CD14-positive monocyte (primary cell): ENCODE measurements at regions not wholly inside any gene's neighbourhood (a gene's known extent, or its start where the extent isn't known, plus 50 kb on each side); places are given as distances from the start of the nearest gene placed in this dataset.

ENCODE experiments used
- DNase-seq, 3 donors: peaks; one replicate each; pipeline ENCODE4 v3.0.0-alpha.2; 2011 to 2022
- H2AFZ ChIP-seq: 2 replicates; pipeline ENCODE4 v1.6.0; 2012; ENCODE audit warnings: mild to moderate bottlenecking, low read depth, low read length, inconsistent platforms; ENCODE audit not compliant: insufficient read depth, poor library complexity, severe bottlenecking
- H3K27ac ChIP-seq, 2 donors: 1 replicate in 1 of 2; 2 replicates in 1 of 2; pipeline ENCODE4 v1.5.1; 2012 to 2013; ENCODE audit warnings: low read length in 2 of 2, control low read depth in 1 of 2, inconsistent platforms in 1 of 2, low read depth in 1 of 2, mild to moderate bottlenecking in 1 of 2
- H3K27me3 ChIP-seq, 2 donors: one replicate each; pipeline versions ENCODE4 v1.6.0 to v1.6.1; 2011 to 2013; ENCODE audit warnings: low read length in 2 of 2; ENCODE audit not compliant: control insufficient read depth in 2 of 2, insufficient read depth in 2 of 2
- H3K36me3 ChIP-seq, 2 donors: replicated peaks in 1 of 2; 1 replicate in 1 of 2; 2 replicates in 1 of 2; pipeline versions ENCODE4 v1.5.1 to v1.6.1; 2012 to 2013; ENCODE audit warnings: low read length in 2 of 2, control low read depth in 1 of 2, inconsistent platforms in 1 of 2, mild to moderate bottlenecking in 1 of 2; ENCODE audit not compliant: insufficient read depth in 2 of 2, control insufficient read depth in 1 of 2
- H3K4me1 ChIP-seq, 2 donors: 1 replicate in 1 of 2; 2 replicates in 1 of 2; pipeline versions ENCODE4 v1.5.1 to v1.6.1; 2012 to 2013; ENCODE audit warnings: low read length in 2 of 2, control low read depth in 1 of 2, inconsistent platforms in 1 of 2, mild to moderate bottlenecking in 1 of 2, moderate library complexity in 1 of 2; ENCODE audit not compliant: insufficient read depth in 2 of 2, control insufficient read depth in 1 of 2
- H3K4me2 ChIP-seq: replicated peaks from 2 replicates; pipeline ENCODE3; 2012; ENCODE audit warnings: low read length, moderate library complexity, mild to moderate bottlenecking; ENCODE audit not compliant: poor library complexity, severe bottlenecking; ENCODE audit errors: extremely low read depth
- H3K4me3 ChIP-seq, 3 experiments: fragments of 200-600 bp in 1 of 3; sonication (generic) in 1 of 3; replicated peaks in 1 of 3; 1 replicate in 2 of 3; 2 replicates in 1 of 3; pipeline ENCODE4 v1.5.1; 2011 to 2013; ENCODE audit warnings: low read length in 3 of 3, mild to moderate bottlenecking in 3 of 3, control low read depth in 2 of 3, low read depth in 2 of 3, inconsistent platforms in 1 of 3, moderate library complexity in 1 of 3
- H3K79me2 ChIP-seq: 2 replicates; pipeline ENCODE4 v1.6.0; 2012; ENCODE audit warnings: mild to moderate bottlenecking, control low read depth, inconsistent platforms, low read length, moderate library complexity; ENCODE audit not compliant: insufficient read depth
- H3K9ac ChIP-seq: 2 replicates; pipeline ENCODE4 v1.6.0; 2017; ENCODE audit warnings: low read length, mild to moderate bottlenecking; ENCODE audit not compliant: insufficient read depth, poor library complexity, severe bottlenecking
- H3K9me3 ChIP-seq, 2 donors: replicated peaks in 1 of 2; 1 replicate in 1 of 2; 2 replicates in 1 of 2; pipeline versions ENCODE4 v1.5.1 to v1.6.1; 2012 to 2013; ENCODE audit warnings: low read length in 2 of 2, control low read depth in 1 of 2; ENCODE audit not compliant: control insufficient read depth in 1 of 2, insufficient read depth in 1 of 2
- H4K20me1 ChIP-seq: 2 replicates; pipeline ENCODE4 v1.6.0; 2012; ENCODE audit warnings: mild to moderate bottlenecking, low read length, control low read depth, moderate library complexity; ENCODE audit not compliant: insufficient read depth
- H3K27ac Mint-ChIP-seq, 7 donors: one replicate each; pipeline ENCODE4 v1.8.0; 2020; ENCODE audit warnings: mild to moderate bottlenecking in 7 of 7, mixed read lengths in 7 of 7, moderate library complexity in 6 of 7, inconsistent platforms in 2 of 7
- H3K27me3 Mint-ChIP-seq, 3 donors: one replicate each; pipeline ENCODE4 v1.8.0; 2021 to 2022; ENCODE audit warnings: low read depth in 3 of 3, mild to moderate bottlenecking in 3 of 3, mixed read lengths in 3 of 3, moderate library complexity in 3 of 3, inconsistent platforms in 1 of 3
- H3K36me3 Mint-ChIP-seq, 2 donors: one replicate each; pipeline ENCODE4 v1.8.0; 2020; ENCODE audit warnings: mixed read lengths in 2 of 2, inconsistent platforms in 1 of 2, mild to moderate bottlenecking in 1 of 2
- H3K4me1 Mint-ChIP-seq: one replicate; pipeline ENCODE4 v1.8.0; 2020; ENCODE audit warnings: mild to moderate bottlenecking, mixed read lengths
- H3K4me3 Mint-ChIP-seq, 2 donors: one replicate each; pipeline ENCODE4 v1.8.0; 2020; ENCODE audit warnings: mild to moderate bottlenecking in 2 of 2, mixed read lengths in 2 of 2, moderate library complexity in 1 of 2
- H3K9me3 Mint-ChIP-seq, 7 donors: one replicate each; pipeline ENCODE4 v1.8.0; 2020 to 2022; ENCODE audit warnings: mixed read lengths in 7 of 7, mild to moderate bottlenecking in 6 of 7, moderate library complexity in 6 of 7, inconsistent platforms in 2 of 7
- CTCF ChIP-seq: fragments of 200-600 bp; IDR thresholded peaks from one replicate; pipeline ENCODE4 v1.8.0; 2022; ENCODE audit warnings: antibody characterized with exemption, mild to moderate bottlenecking
- WGBS: methylation state at CpG from one replicate; pipeline ENCODE4 v1.1.5; 2013; ENCODE audit warnings: missing lambda C conversion rate; ENCODE audit not compliant: insufficient coverage; 5-methylcytosine and 5-hydroxymethylcytosine counted together
- intact Hi-C, 2 donors: fragments of 100-400 bp; cut with micrococcal nuclease; formaldehyde crosslinking; loops; one replicate each; pipeline versions ENCODE4 v1.15.0 to v1.15.1; 2023

DNA sequence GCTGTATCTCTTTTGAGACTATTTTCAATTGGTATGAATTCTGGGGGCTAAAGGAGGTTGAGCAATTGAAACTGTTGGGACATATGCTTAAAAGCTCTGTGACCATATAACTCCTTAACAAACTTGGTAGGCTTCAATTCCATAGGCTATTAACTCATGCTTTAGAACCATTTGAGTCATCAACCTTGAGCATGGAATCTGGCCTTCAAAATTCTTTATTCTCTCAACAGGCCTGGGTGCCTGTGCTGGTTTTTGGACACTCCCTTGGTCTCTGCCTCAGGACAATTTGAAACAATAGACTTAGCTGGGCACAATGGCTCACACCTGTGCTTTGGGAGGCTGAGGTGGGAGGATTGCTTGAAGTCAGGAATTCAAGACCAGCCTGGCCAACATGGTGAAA is 61.4 kb upstream of the EPB41L4A start:
- Histone ChIP-seq H3K9ac (no peak overlapping the region), H3K4me1 (no peaks in the 10 kb centered on the region), H2AFZ (no peak overlapping the region), H3K9me3 (no peaks in the 10 kb centered on the region), H3K36me3 (no peaks in the 10 kb centered on the region), H3K4me2 (no peak overlapping the region), H3K27me3 (no peaks in the 10 kb centered on the region), H3K79me2 (no peaks in the 10 kb centered on the region), H3K27ac (no peak overlapping the region), H4K20me1 (no peaks in the 10 kb centered on the region), H3K4me3 (no peak overlapping the region)
- Mint-ChIP-seq H3K4me1 (no peaks in the 10 kb centered on the region), H3K27ac (no peak overlapping the region), H3K36me3 (no peaks in the 10 kb centered on the region), H3K27me3 (peaks cover 2 to 10% (median 2%) of the 10 kb centered on the region in 3 donors), H3K4me3 (no peak overlapping the region), H3K9me3 (peaks cover 0 to 7% (median 2%) of the 10 kb centered on the region in 7 donors)
- intact Hi-C loops: no loop called here
- no peak for TF ChIP-seq CTCF
- DNase-seq: no peak

DNA sequence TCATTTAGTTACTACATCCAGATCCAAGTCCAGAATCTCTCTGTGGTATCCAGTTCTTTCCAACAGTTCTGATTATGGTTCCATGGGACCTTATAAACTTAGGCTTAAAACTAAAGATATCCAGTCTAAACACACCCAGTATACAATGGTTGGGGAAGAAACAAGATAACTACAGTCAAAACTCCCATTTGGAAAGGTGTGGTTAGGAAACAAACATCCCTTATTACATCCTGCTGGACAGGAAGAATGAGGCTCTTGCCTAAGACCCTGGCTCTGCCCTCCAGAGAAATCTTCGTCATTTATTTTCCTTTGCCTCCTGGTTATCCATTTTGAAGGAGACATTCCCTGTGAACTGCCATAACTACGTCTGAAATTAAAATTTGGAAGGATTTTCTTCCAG is 64.6 kb upstream of the EPB41L4A start:
- no peaks in the 10 kb centered on the region for H4K20me1 ChIP-seq
- H3K4me3 Mint-ChIP-seq: no peak overlapping the region
- no peak overlapping the region for H2AFZ ChIP-seq
- no peak overlapping the region for H3K4me2 ChIP-seq
- no peaks in the 10 kb centered on the region for H3K27me3 ChIP-seq
- H3K79me2 ChIP-seq: no peaks in the 10 kb centered on the region
- DNase-seq: no peak
- no peak overlapping the region for H3K4me3 ChIP-seq
- H3K36me3 Mint-ChIP-seq: no peaks in the 10 kb centered on the region
- no peak overlapping the region for H3K27ac ChIP-seq
- H3K27ac Mint-ChIP-seq: no peak overlapping the region
- peaks cover 2 to 3% (median 2%) of the 10 kb centered on the region in 3 donors for H3K27me3 Mint-ChIP-seq
- peaks cover 0 to 9% (median 2%) of the 10 kb centered on the region in 7 donors for H3K9me3 Mint-ChIP-seq
- no CpG with 5 or more reads among the region's 2 CpGs for WGBS
- H3K9ac ChIP-seq: no peak overlapping the region
- H3K9me3 ChIP-seq: no peaks in the 10 kb centered on the region
- no peak for TF ChIP-seq CTCF
- H3K36me3 ChIP-seq: no peaks in the 10 kb centered on the region
- intact Hi-C loops: no loop called here
- H3K4me1 ChIP-seq: no peaks in the 10 kb centered on the region
- no peaks in the 10 kb centered on the region for H3K4me1 Mint-ChIP-seq
